ENCODE measurements at regions not wholly inside any gene's neighbourhood (a gene's known extent, or its start where the extent isn't known, plus 50 kb on each side); places are given as distances from the start of the nearest gene placed in this dataset.

- H3K4me3 ChIP-seq (ENCODE audit: low read length), result no peak overlapping the region
- no peak for DNase-seq
- no peaks in the 10 kb centered on the region for H3K9me3 ChIP-seq (replicated peaks; ENCODE audit: control insufficient read depth, low read depth, low read length)
- H3K36me3 ChIP-seq (ENCODE audit: control insufficient read depth, insufficient read depth, low read length), result no peaks in the 10 kb centered on the region
- no peaks in the 10 kb centered on the region for H3K4me1 ChIP-seq (ENCODE audit: control insufficient read depth, insufficient read depth, low read length)
- H3K27ac ChIP-seq (ENCODE audit: low read length), result no peak overlapping the region
- no peaks in the 10 kb centered on the region for H3K27me3 ChIP-seq (ENCODE audit: control insufficient read depth, insufficient read depth, low read length)
These were observed 393.9 kb upstream of the CTSO start for GRCh38 chr4:156347412-156348075.

DNA sequence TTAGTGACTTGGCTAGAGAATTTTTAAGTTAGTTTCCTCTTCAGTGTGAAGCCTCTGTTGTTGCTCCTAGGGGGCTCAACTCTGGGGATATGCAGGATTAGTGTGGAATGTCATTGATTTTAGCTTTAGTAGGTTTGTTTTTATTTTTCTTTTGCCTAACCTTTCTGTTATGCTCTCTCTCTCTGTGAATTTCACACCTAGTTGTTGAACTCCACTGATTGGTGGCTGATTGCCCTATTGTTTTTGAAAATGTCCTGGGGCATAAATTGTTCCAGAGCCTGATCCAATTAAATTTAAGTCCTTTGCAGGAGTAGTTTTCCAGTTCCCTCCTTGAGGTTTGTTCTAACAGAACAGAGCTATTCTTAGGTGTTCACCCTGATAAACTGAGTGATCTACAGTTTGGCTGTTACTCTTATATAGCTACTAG, 393.3 kb upstream of the CTSO start:
- Histone ChIP-seq H3K4me3 (ENCODE audit: low read length) (no peak overlapping the region), H3K4me1 (ENCODE audit: control insufficient read depth, insufficient read depth, low read length) (no peaks in the 10 kb centered on the region), H3K36me3 (ENCODE audit: control insufficient read depth, insufficient read depth, low read length) (no peaks in the 10 kb centered on the region), H3K27me3 (ENCODE audit: control insufficient read depth, insufficient read depth, low read length) (no peaks in the 10 kb centered on the region), H3K27ac (ENCODE audit: low read length) (no peak overlapping the region), H3K9me3 (replicated peaks; ENCODE audit: control insufficient read depth, low read depth, low read length) (no peaks in the 10 kb centered on the region)
- DNase-seq, result no peak

DNA sequence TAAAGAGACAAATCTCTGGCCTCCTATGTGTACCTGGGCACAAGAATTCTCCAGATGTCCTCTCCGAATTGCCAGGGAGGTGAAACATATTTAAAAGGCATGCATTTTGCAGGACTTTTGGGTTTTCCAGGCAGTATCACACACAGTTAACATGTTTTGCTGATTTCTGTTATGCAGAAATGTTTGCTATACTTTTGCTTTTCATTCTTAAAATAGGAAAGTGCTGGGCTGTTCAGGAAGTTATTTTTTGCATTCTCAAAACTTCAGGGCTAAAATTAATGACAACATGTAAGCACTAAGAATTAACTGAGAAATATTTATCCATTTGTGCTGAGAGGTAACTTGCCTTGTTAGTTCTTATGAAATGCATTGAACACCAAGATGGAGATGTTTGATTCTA, 390.7 kb upstream of the CTSO start:
- H3K36me3 ChIP-seq (ENCODE audit: control insufficient read depth, insufficient read depth, low read length), result no peaks in the 10 kb centered on the region
- WGBS (ENCODE audit: insufficient coverage), result no CpG with 5 or more reads among the region's 1 CpG
- DNase-seq, result no peak
- no peak overlapping the region for H3K27ac ChIP-seq (ENCODE audit: low read length)
- no peak overlapping the region for H3K4me3 ChIP-seq (ENCODE audit: low read length)
- H3K27me3 ChIP-seq (ENCODE audit: control insufficient read depth, insufficient read depth, low read length), result no peaks in the 10 kb centered on the region
- H3K9me3 ChIP-seq (replicated peaks; ENCODE audit: control insufficient read depth, low read depth, low read length), result no peaks in the 10 kb centered on the region
- H3K4me1 ChIP-seq (ENCODE audit: control insufficient read depth, insufficient read depth, low read length), result no peaks in the 10 kb centered on the region

- Histone ChIP-seq H3K4me1 (ENCODE audit: control insufficient read depth, insufficient read depth, low read length) (no peaks in the 10 kb centered on the region), H3K27me3 (ENCODE audit: control insufficient read depth, insufficient read depth, low read length) (no peaks in the 10 kb centered on the region), H3K4me3 (ENCODE audit: low read length) (no peak overlapping the region), H3K36me3 (ENCODE audit: control insufficient read depth, insufficient read depth, low read length) (no peaks in the 10 kb centered on the region), H3K9me3 (replicated peaks; ENCODE audit: control insufficient read depth, low read depth, low read length) (no peaks in the 10 kb centered on the region), H3K27ac (ENCODE audit: low read length) (no peak overlapping the region)
- DNase-seq, result no peak
- WGBS (ENCODE audit: insufficient coverage), result 100% methylated on average over 1 of the region's 1 CpG
These were observed 382.8 kb upstream of the CTSO start for GRCh38 chr4:156336511-156336910.

DNA sequence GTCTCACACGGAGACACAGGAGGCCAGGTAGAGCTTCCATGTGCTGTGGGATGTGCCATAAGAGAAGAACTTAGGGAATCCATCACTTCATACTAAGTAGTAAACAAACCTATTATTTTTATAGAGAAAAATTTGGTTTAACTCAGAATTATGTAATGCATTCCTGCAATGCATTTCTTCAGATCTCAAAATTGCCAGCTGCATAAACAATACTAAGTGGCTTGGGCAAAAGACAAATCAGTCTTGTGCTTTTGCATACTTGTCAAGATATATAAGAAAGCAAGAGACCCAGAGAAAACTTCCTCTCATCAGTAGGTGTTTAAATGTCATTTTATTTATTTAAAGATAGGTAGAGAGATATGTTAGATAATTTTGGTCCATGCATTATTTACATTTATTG, 382.1 kb upstream of the CTSO start:
- Histone ChIP-seq H3K27ac (ENCODE audit: low read length) (no peak overlapping the region), H3K36me3 (ENCODE audit: control insufficient read depth, insufficient read depth, low read length) (no peaks in the 10 kb centered on the region), H3K9me3 (replicated peaks; ENCODE audit: control insufficient read depth, low read depth, low read length) (no peaks in the 10 kb centered on the region), H3K27me3 (ENCODE audit: control insufficient read depth, insufficient read depth, low read length) (no peaks in the 10 kb centered on the region), H3K4me1 (ENCODE audit: control insufficient read depth, insufficient read depth, low read length) (no peaks in the 10 kb centered on the region), H3K4me3 (ENCODE audit: low read length) (no peak overlapping the region)
- no CpG with 5 or more reads among the region's 1 CpG for WGBS (ENCODE audit: insufficient coverage)
- DNase-seq, result no peak

DNA sequence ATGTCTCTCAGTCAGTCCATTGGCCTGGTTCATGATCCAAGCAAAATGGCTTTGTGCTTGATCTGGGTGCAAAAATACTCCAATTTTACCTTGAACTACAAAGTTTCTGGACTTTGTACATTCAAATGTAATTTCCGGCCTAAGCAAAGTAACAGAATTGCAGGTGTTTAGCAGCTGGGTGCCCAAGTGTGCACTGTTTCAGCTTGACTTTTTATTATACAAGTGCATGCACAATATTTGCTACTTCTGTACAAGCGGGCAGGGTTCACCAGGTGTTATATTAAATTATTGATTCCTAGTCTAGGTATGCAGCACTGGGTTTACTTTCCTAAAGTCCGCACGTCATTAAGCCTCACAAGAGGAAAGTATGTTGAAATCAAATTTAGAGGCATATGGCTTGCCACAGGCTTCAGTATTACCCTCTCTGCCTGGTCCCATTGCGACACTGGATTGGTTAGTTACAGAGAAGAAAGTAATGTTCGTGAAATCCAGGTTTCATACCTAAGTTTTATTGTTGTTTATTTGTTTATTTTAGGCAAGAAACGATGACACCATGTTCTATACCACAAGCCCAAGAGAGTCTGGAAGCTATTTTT, 376.9 kb upstream of the CTSO start:
- Histone ChIP-seq H3K27me3 (ENCODE audit: control insufficient read depth, insufficient read depth, low read length) (no peaks in the 10 kb centered on the region), H3K4me1 (ENCODE audit: control insufficient read depth, insufficient read depth, low read length) (no peaks in the 10 kb centered on the region), H3K36me3 (ENCODE audit: control insufficient read depth, insufficient read depth, low read length) (no peaks in the 10 kb centered on the region), H3K9me3 (replicated peaks; ENCODE audit: control insufficient read depth, low read depth, low read length) (no peaks in the 10 kb centered on the region), H3K27ac (ENCODE audit: low read length) (no peak overlapping the region), H3K4me3 (ENCODE audit: low read length) (no peak overlapping the region)
- no peak for DNase-seq
- WGBS (ENCODE audit: insufficient coverage), result 100% methylated on average over 1 of the region's 7 CpGs

DNA sequence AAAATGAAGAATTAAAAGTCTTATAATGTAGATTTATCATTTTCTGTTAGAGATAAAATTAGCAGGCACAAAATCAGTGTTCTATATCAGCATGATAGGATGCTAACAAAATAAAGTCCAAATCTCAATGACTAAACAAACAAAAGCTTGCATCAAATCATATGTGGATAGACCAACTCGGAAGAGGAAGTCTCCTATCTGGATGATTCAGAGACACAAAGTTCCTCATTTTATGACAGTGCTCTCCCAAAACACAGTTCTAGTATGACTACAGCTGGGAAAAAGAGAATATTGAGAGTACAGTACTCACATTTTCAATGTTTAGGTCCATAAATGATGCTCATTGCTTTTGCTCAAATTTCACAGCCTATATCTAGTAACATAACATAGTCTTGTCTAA, 376.1 kb upstream of the CTSO start:
- peak; percentile 8 for DNase-seq
- H3K4me3 ChIP-seq (ENCODE audit: low read length), result no peak overlapping the region
- WGBS (ENCODE audit: insufficient coverage), result no CpG with 5 or more reads among the region's 1 CpG
- no peaks in the 10 kb centered on the region for H3K27me3 ChIP-seq (ENCODE audit: control insufficient read depth, insufficient read depth, low read length)
- H3K4me1 ChIP-seq (ENCODE audit: control insufficient read depth, insufficient read depth, low read length), result no peaks in the 10 kb centered on the region
- no peak overlapping the region for H3K27ac ChIP-seq (ENCODE audit: low read length)
- H3K36me3 ChIP-seq (ENCODE audit: control insufficient read depth, insufficient read depth, low read length), result no peaks in the 10 kb centered on the region
- no peaks in the 10 kb centered on the region for H3K9me3 ChIP-seq (replicated peaks; ENCODE audit: control insufficient read depth, low read depth, low read length)

DNA sequence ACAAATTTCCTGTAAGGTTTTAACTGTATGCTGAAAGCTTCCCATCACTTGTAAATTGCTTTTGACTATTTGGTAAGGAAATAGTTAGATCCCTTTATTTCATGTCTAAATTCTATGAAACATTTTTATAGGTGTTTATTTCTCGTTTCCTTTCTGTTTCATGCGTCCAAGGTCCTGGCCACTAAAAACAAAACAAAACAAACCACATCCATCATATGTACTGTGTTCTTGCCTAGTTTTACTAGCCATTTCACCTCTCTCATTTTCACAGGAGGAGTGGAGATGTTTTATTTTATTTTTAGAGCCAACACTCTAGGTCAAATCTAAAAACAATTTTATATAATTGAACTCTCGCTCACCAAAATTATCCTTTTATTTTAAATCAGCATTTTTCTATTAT, 375.2 kb upstream of the CTSO start:
- Histone ChIP-seq H3K27ac (ENCODE audit: low read length) (no peak overlapping the region), H3K4me1 (ENCODE audit: control insufficient read depth, insufficient read depth, low read length) (no peaks in the 10 kb centered on the region), H3K36me3 (ENCODE audit: control insufficient read depth, insufficient read depth, low read length) (no peaks in the 10 kb centered on the region), H3K9me3 (replicated peaks; ENCODE audit: control insufficient read depth, low read depth, low read length) (no peaks in the 10 kb centered on the region), H3K4me3 (ENCODE audit: low read length) (no peak overlapping the region), H3K27me3 (ENCODE audit: control insufficient read depth, insufficient read depth, low read length) (no peaks in the 10 kb centered on the region)
- no CpG with 5 or more reads among the region's 3 CpGs for WGBS (ENCODE audit: insufficient coverage)
- DNase-seq, result no peak

GRCh38 chr4:156326246-156326645, 372.6 kb upstream of the CTSO start:
- H3K36me3 ChIP-seq (ENCODE audit: control insufficient read depth, insufficient read depth, low read length), result no peaks in the 10 kb centered on the region
- H3K4me1 ChIP-seq (ENCODE audit: control insufficient read depth, insufficient read depth, low read length), result no peaks in the 10 kb centered on the region
- no peak overlapping the region for H3K27ac ChIP-seq (ENCODE audit: low read length)
- WGBS (ENCODE audit: insufficient coverage), result 98% methylated on average over 4 of the region's 4 CpGs
- no peak overlapping the region for H3K4me3 ChIP-seq (ENCODE audit: low read length)
- DNase-seq, result no peak
- H3K27me3 ChIP-seq (ENCODE audit: control insufficient read depth, insufficient read depth, low read length), result no peaks in the 10 kb centered on the region
- no peaks in the 10 kb centered on the region for H3K9me3 ChIP-seq (replicated peaks; ENCODE audit: control insufficient read depth, low read depth, low read length)

DNA sequence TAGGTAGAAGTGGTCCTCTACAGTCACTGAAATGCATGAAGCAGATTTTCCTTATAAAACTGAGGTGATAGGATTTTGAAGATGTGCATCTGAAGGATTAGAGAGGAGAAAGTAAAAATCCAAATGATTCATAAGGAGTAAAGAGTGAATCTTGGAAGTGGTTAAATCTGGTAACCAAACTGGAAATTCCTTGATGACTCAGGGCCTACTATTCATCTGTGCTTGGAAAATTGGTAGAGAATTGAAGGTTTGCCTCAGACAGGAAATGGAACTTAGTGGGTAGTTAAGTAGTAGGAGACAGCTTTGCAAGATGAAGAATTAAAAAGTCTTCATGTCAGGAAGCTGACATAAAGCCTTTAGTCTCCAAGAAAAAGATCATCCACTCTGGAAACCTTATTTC, 368.9 kb upstream of the CTSO start:
- no peak overlapping the region for H3K27ac ChIP-seq (ENCODE audit: low read length)
- DNase-seq, result no peak

GRCh38 chr4:156321203-156321602, 367.5 kb upstream of the CTSO start:
- H3K9me3 ChIP-seq (replicated peaks; ENCODE audit: control insufficient read depth, low read depth, low read length), result no peaks in the 10 kb centered on the region
- no peak overlapping the region for H3K27ac ChIP-seq (ENCODE audit: low read length)
- H3K4me1 ChIP-seq (ENCODE audit: control insufficient read depth, insufficient read depth, low read length), result no peaks in the 10 kb centered on the region
- WGBS (ENCODE audit: insufficient coverage), result 69% methylated on average over 1 of the region's 2 CpGs
- no peak for DNase-seq
- no peaks in the 10 kb centered on the region for H3K36me3 ChIP-seq (ENCODE audit: control insufficient read depth, insufficient read depth, low read length)
- H3K4me3 ChIP-seq (ENCODE audit: low read length), result no peak overlapping the region
- H3K27me3 ChIP-seq (ENCODE audit: control insufficient read depth, insufficient read depth, low read length), result no peaks in the 10 kb centered on the region

More for the DNA sequence above, 368.9 kb upstream of the CTSO start:
- Histone ChIP-seq H3K27me3 (ENCODE audit: control insufficient read depth, insufficient read depth, low read length) (no peaks in the 10 kb centered on the region), H3K4me1 (ENCODE audit: control insufficient read depth, insufficient read depth, low read length) (no peaks in the 10 kb centered on the region), H3K4me3 (ENCODE audit: low read length) (no peak overlapping the region), H3K9me3 (replicated peaks; ENCODE audit: control insufficient read depth, low read depth, low read length) (no peaks in the 10 kb centered on the region), H3K36me3 (ENCODE audit: control insufficient read depth, insufficient read depth, low read length) (no peaks in the 10 kb centered on the region)

Data from muscle of leg (tissue), 3 donors.